ENCODE measurements at regions not wholly inside any gene's neighbourhood (a gene's known extent, or its start where the extent isn't known, plus 50 kb on each side); places are given as distances from the start of the nearest gene placed in this dataset.

GRCh38 chr21:15365751-15366392 is 301.1 kb upstream of the NRIP1 start (continued):
- TF ChIP-seq PITX1 (CRISPR knock-in tag; IDR thresholded peaks at IDR 0.05) (no peak), ETV6 (CRISPR knock-in tag; conservative IDR thresholded peaks at IDR 0.05) (no peak), ZNF543 (CRISPR knock-in tag; IDR thresholded peaks at IDR 0.05) (no peak), PBX3 (CRISPR knock-in tag; IDR thresholded peaks at IDR 0.05; ENCODE audit: borderline replicate concordance) (no peak), FOSL1 (CRISPR knock-in tag; IDR thresholded peaks at IDR 0.05; ENCODE audit: borderline replicate concordance) (peak; percentile 33; the same call in 1 of the 2 replicates), ZNF619 (CRISPR knock-in tag; IDR thresholded peaks at IDR 0.05) (no peak), HOMEZ (CRISPR knock-in tag; IDR thresholded peaks at IDR 0.05; ENCODE audit: low read depth) (peak; percentile 99), ELF1 (CRISPR knock-in tag; IDR thresholded peaks at IDR 0.05) (0 out of 2 replicates have a peak, but pooled peaks have one; percentile 19), PLRG1 (conservative IDR thresholded peaks at IDR 0.05) (no peak), JUND (CRISPR knock-in tag; IDR thresholded peaks at IDR 0.05) (peak; percentile 18; the same call in 1 of the 2 replicates), DDIT3 (CRISPR knock-in tag; IDR thresholded peaks at IDR 0.05) (no peak), ZEB1 (IDR thresholded peaks at IDR 0.05; ENCODE audit: insufficient replicate concordance, low read depth) (peak; percentile 71), SAP130 (CRISPR knock-in tag; IDR thresholded peaks at IDR 0.05; ENCODE audit: low read depth) (0 out of 2 replicates have a peak, but pooled peaks have one; percentile 16), POGZ (CRISPR knock-in tag; IDR thresholded peaks at IDR 0.05) (peak; percentile 80), RARA (CRISPR knock-in tag; IDR thresholded peaks at IDR 0.05) (peak; percentile 69), BHLHE40 (IDR thresholded peaks at IDR 0.05; ENCODE audit: low read length) (peak; percentile 37; the same call in 1 of the 2 replicates), HDAC6 (IDR thresholded peaks at IDR 0.05; ENCODE audit: low read depth, low read length) (no peak), NR2F6 (IDR thresholded peaks at IDR 0.05) (no peak), NR2F6 (CRISPR knock-in tag; IDR thresholded peaks at IDR 0.05) (peak; percentile 29; the same call in 1 of the 2 replicates), MEIS2 (CRISPR knock-in tag; IDR thresholded peaks at IDR 0.05) (no peak), HHEX (CRISPR knock-in tag; IDR thresholded peaks at IDR 0.05) (no peak), ELF3 (CRISPR knock-in tag; IDR thresholded peaks at IDR 0.05) (peak; percentile 16; the same call in 1 of the 2 replicates), NR2F1 (CRISPR knock-in tag; IDR thresholded peaks at IDR 0.05) (peak in 1 of 2 experiments; percentile 50; a peak in 1 of 4 replicates), ZSCAN21 (CRISPR knock-in tag; IDR thresholded peaks at IDR 0.05; ENCODE audit: borderline replicate concordance) (no peak), NR2F2 (IDR thresholded peaks at IDR 0.05; ENCODE audit: borderline replicate concordance, low read depth) (peak; percentile 45; the same call in 1 of the 2 replicates)
- TF ChIP-seq, protein P1, sequence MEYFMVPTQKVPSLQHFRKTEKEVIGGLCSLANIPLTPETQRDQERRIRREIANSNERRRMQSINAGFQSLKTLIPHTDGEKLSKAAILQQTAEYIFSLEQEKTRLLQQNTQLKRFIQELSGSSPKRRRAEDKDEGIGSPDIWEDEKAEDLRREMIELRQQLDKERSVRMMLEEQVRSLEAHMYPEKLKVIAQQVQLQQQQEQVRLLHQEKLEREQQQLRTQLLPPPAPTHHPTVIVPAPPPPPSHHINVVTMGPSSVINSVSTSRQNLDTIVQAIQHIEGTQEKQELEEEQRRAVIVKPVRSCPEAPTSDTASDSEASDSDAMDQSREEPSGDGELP (IDR thresholded peaks at IDR 0.05; ENCODE audit: borderline replicate concordance, low read depth): peak; percentile 66; the same call in 1 of the 2 replicates
